SK-N-SH (cell line): ENCODE measurements at regions not wholly inside any gene's neighbourhood (a gene's known extent, or its start where the extent isn't known, plus 50 kb on each side); places are given as distances from the start of the nearest gene placed in this dataset.

Source experiments
- CTCF ChIA-PET: fragments of 300-600, 350-600 bp; formaldehyde crosslinking; extraction: SDS; loops from one replicate; lab custom pipeline; 2021; lab: Yijun Ruan, JAX
- POLR2A ChIA-PET: fragments of 350-600 bp; sonication (Branson Sonifier 250); formaldehyde crosslinking; extraction: SDS; loops from one replicate; lab custom pipeline; 2020; ENCODE audit warnings: antibody characterized with exemption, inconsistent platforms; lab: Yijun Ruan, JAX
- DNase-seq: peaks from one replicate; pipeline ENCODE4 v3.0.0; 2012
- H2AFZ ChIP-seq: fragments of 200-600 bp; sonication (generic); 2 replicates; pipeline ENCODE4 v1.8.1; 2016; ENCODE audit warnings: antibody characterized with exemption, mild to moderate bottlenecking, low read depth
- H3F3A ChIP-seq: fragments of 200-600 bp; sonication (generic); replicated peaks from 2 replicates; pipeline ENCODE3; 2016; ENCODE audit warnings: antibody characterized with exemption, mild to moderate bottlenecking; ENCODE audit not compliant: insufficient read depth
- H3K27ac ChIP-seq, 2 experiments: fragments of 200-500 bp in 1 of 2; fragments of 200-600 bp in 1 of 2; sonication (Bioruptor generic) in 1 of 2; sonication (generic), shearing (Covaris generic) in 1 of 2; 2 replicates each; pipeline versions ENCODE4 v1.5.1 to v1.6.1; 2014 to 2016; ENCODE audit warnings: low read depth in 2 of 2, inconsistent platforms in 1 of 2, low read length in 1 of 2, mild to moderate bottlenecking in 1 of 2, mixed read lengths in 1 of 2
- H3K27me3 ChIP-seq: fragments of 200-600 bp; sonication (generic), shearing (Covaris generic); 2 replicates; pipeline ENCODE4 v1.6.1; 2016; ENCODE audit warnings: mixed run types; ENCODE audit not compliant: insufficient read depth
- H3K36me3 ChIP-seq, 2 experiments: fragments of 200-500 bp in 1 of 2; fragments of 200-600 bp in 1 of 2; sonication (Bioruptor generic) in 1 of 2; sonication (generic) in 1 of 2; replicated peaks in 1 of 2; 2 replicates each; pipeline versions ENCODE3 to v1.5.1; 2014 to 2016; ENCODE audit warnings: low read length in 1 of 2, mild to moderate bottlenecking in 1 of 2; ENCODE audit not compliant: insufficient read depth in 2 of 2, control insufficient read depth in 1 of 2
- H3K4me1 ChIP-seq, 2 experiments: fragments of 200-500 bp in 1 of 2; fragments of 200-600 bp in 1 of 2; sonication (Bioruptor generic) in 1 of 2; sonication (generic), shearing (Covaris generic) in 1 of 2; 2 replicates each; pipeline versions ENCODE4 v1.5.1 to v1.6.1; 2014 to 2016; ENCODE audit warnings: low read depth in 1 of 2, low read length in 1 of 2, mixed run types in 1 of 2; ENCODE audit not compliant: insufficient read depth in 2 of 2, control insufficient read depth in 1 of 2
- H3K4me2 ChIP-seq: fragments of 200-600 bp; sonication (generic), shearing (Covaris generic); 2 replicates; pipeline ENCODE4 v1.6.1; 2017; ENCODE audit warnings: mixed run types
- H3K4me3 ChIP-seq, 2 experiments: fragments of 200-500 bp in 1 of 2; fragments of 200-600 bp in 1 of 2; sonication (Bioruptor generic) in 1 of 2; sonication (generic), shearing (Covaris generic) in 1 of 2; 2 replicates each; pipeline versions ENCODE4 v1.5.1 to v1.8.1; 2014 to 2016; ENCODE audit warnings: low read depth in 2 of 2, inconsistent platforms in 1 of 2, low read length in 1 of 2, mild to moderate bottlenecking in 1 of 2, mixed read lengths in 1 of 2, moderate library complexity in 1 of 2
- H3K79me2 ChIP-seq: fragments of 200-600 bp; sonication (generic); 2 replicates; pipeline ENCODE4 v1.8.1; 2017; ENCODE audit warnings: mild to moderate bottlenecking; ENCODE audit not compliant: insufficient read depth
- H3K9ac ChIP-seq: fragments of 200-600 bp; sonication (generic); 2 replicates; pipeline ENCODE4 v1.6.1; 2017; ENCODE audit warnings: mixed run types
- H3K9me2 ChIP-seq: fragments of 200-600 bp; sonication (generic); 2 replicates; pipeline ENCODE4 v1.6.1; 2017; ENCODE audit warnings: mixed run types
- H3K9me3 ChIP-seq: fragments of 200-600 bp; sonication (generic); 2 replicates; pipeline ENCODE4 v1.6.1; 2017; ENCODE audit warnings: mixed run types, mild to moderate bottlenecking, moderate library complexity
- H4K20me1 ChIP-seq: fragments of 200-600 bp; sonication (generic); 2 replicates; pipeline ENCODE4 v1.6.1; 2017; ENCODE audit warnings: mild to moderate bottlenecking, mixed run types; ENCODE audit not compliant: insufficient read depth
- EP300 ChIP-seq, 2 experiments: IDR thresholded peaks; 2 replicates each; pipeline versions ENCODE4 v1.4.0 to v1.6.1; 2012; ENCODE audit warnings: borderline replicate concordance in 1 of 2, low read depth in 1 of 2, low read length in 1 of 2
- NFIC ChIP-seq: IDR thresholded peaks from 2 replicates; pipeline ENCODE4 v1.4.0; 2012; ENCODE audit warnings: borderline replicate concordance
- TAF1 ChIP-seq: IDR thresholded peaks from 2 replicates; pipeline ENCODE4 v1.6.1; 2012; ENCODE audit warnings: low read depth, mild to moderate bottlenecking, low read length, moderate library complexity, borderline replicate concordance
- WGBS: methylation state at CpG from one replicate; pipeline ENCODE4 v1.1.6; 2017; ENCODE audit warnings: low lambda C conversion rate; 5-methylcytosine and 5-hydroxymethylcytosine counted together
- TF ChIP-seq, protein P1 (sequence below): IDR thresholded peaks from 2 replicates; pipeline ENCODE4 v1.4.0; 2012; ENCODE audit warnings: low read depth, borderline replicate concordance

DNA sequence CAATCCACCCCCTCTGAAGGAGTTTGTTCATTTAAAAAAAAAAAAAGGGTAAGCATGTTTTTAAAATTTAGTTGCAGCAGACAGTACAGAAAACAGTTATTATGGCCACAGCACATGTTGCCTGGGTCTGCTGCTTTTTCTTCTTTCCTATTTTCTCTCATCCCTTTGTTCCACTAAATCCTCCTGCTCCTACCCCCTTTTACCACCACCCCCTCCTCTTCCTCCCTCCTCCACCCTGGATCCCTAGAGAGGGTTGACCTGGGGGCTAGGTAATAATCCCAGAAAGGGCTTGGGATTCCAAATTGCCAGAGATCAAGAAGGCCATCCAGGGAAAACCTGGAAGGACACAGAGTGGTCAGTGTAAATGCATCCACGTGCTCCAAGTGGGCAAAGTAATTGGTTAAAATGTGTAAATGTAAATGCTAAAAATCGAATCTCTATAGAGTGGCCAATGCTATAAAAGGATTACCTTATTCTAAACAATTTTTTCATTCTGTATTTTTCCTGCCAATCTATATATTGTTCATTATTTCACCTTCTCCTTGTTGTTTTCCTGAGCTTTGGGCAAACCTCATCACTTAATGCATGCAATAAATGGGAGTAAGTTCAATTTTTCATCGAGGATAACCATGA lies 89.0 kb upstream of the PIK3CG start:
- peak overlapping the region; percentile 50 for H3K4me2 ChIP-seq
- DNase-seq, result no peak
- H3K4me3 ChIP-seq, result peak overlapping the region in 1 of 2 experiments; percentile 0; a peak in 1 of 4 replicates
- no peaks in the 10 kb centered on the region for H3K9me2 ChIP-seq
- TF ChIP-seq, protein P1, sequence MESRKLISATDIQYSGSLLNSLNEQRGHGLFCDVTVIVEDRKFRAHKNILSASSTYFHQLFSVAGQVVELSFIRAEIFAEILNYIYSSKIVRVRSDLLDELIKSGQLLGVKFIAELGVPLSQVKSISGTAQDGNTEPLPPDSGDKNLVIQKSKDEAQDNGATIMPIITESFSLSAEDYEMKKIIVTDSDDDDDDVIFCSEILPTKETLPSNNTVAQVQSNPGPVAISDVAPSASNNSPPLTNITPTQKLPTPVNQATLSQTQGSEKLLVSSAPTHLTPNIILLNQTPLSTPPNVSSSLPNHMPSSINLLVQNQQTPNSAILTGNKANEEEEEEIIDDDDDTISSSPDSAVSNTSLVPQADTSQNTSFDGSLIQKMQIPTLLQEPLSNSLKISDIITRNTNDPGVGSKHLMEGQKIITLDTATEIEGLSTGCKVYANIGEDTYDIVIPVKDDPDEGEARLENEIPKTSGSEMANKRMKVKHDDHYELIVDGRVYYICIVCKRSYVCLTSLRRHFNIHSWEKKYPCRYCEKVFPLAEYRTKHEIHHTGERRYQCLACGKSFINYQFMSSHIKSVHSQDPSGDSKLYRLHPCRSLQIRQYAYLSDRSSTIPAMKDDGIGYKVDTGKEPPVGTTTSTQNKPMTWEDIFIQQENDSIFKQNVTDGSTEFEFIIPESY, result no peak
- TF ChIP-seq NFIC, result no peak
- peak in 1 of 2 experiments; percentile 0; a peak in 1 of 4 replicates for TF ChIP-seq EP300 (IDR thresholded peaks at IDR 0.05; ENCODE audit: borderline replicate concordance in 1 of 2, low read depth in 1 of 2, low read length in 1 of 2)
- TF ChIP-seq TAF1, result 0 out of 2 replicates have a peak, but pooled peaks have one; percentile 12
- peak overlapping the region; percentile 75 for H2AFZ ChIP-seq
- H3F3A ChIP-seq, result peaks cover 41% of the 10 kb centered on the region
- H3K9ac ChIP-seq, result peak overlapping the region; percentile 66
- peaks cover 0 to 25% of the 10 kb centered on the region in 2 experiments; a peak in 1 of 4 replicates for H3K4me1 ChIP-seq
- H3K79me2 ChIP-seq, result no peaks in the 10 kb centered on the region
- ChIA-PET POLR2A (no interaction called here), CTCF (interaction anchor here (1.1 kb wide), 1 partner anchor 17 kb away, joined by 3 read pairs; no protein-coding TSS in a partner anchor)
- H3K27me3 ChIP-seq, result no peaks in the 10 kb centered on the region
- 60% methylated on average over 3 of the region's 3 CpGs for WGBS
- no peaks in the 10 kb centered on the region for H3K36me3 ChIP-seq
- H3K27ac ChIP-seq, result peak overlapping the region; percentile 63 to 91; a peak in 3 of 4 replicates
- no peaks in the 10 kb centered on the region for H3K9me3 ChIP-seq
- H4K20me1 ChIP-seq, result no peaks in the 10 kb centered on the region

- POLR2A ChIA-PET, result no interaction called here
- H3K36me3 ChIP-seq, result no peaks in the 10 kb centered on the region
- H3K9ac ChIP-seq, result peak overlapping the region; percentile 66; the same call in 1 of the 2 replicates
- peak overlapping the region in 1 of 2 experiments; percentile 91; a peak in 2 of 4 replicates for H3K27ac ChIP-seq
- WGBS, result 93% methylated on average over 4 of the region's 4 CpGs
- no peak overlapping the region for H3K4me3 ChIP-seq
- H3K9me2 ChIP-seq, result no peaks in the 10 kb centered on the region
- peak overlapping the region; percentile 75; the same call in 1 of the 2 replicates for H2AFZ ChIP-seq
- peaks cover 40% of the 10 kb centered on the region for H3F3A ChIP-seq
- H3K4me1 ChIP-seq, result peaks cover 0 to 28% of the 10 kb centered on the region in 2 experiments; a peak in 1 of 4 replicates
- no peak for DNase-seq
- no peaks in the 10 kb centered on the region for H3K27me3 ChIP-seq
- no peak for TF ChIP-seq NFIC
- peak overlapping the region; percentile 50 for H3K4me2 ChIP-seq
- H3K79me2 ChIP-seq, result no peaks in the 10 kb centered on the region
- CTCF ChIA-PET, result interaction anchor here (1.1 kb wide), 1 partner anchor 16 kb away, joined by 3 read pairs; no protein-coding TSS in a partner anchor
- H4K20me1 ChIP-seq, result no peaks in the 10 kb centered on the region
- no peaks in the 10 kb centered on the region for H3K9me3 ChIP-seq
Observed at GRCh38 chr7:106776618-106777347, 88.3 kb upstream of the PIK3CG start.
